ENCODE measurements at regions not wholly inside any gene's neighbourhood (a gene's known extent, or its start where the extent isn't known, plus 50 kb on each side); places are given as distances from the start of the nearest gene placed in this dataset.

DNA sequence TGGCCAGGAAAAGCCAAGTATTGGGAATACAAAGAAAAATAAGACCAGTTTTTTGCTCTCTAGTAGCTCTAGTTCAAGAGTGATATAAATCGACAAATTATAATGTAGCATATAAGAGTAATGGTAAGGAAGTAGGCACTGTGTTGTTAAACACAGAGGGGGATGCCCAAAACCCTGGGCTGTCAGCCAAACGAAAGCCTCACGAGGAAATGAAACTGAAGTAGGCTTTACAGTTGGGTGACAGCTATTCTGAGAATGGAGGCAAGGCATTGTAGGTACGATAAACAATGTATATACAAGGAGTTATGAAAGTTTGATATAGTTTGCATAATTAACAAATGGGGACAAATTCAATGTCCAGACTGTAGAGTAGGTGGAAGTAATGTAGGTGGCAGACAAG is 176.4 kb downstream of the FAM181B start:
- no peak for TF ChIP-seq YY1 (IDR thresholded peaks at IDR 0.05; ENCODE audit: low read depth)
- TF ChIP-seq REST (IDR thresholded peaks at IDR 0.05; ENCODE audit: low read depth), result no peak
- no peak for TF ChIP-seq CREB1 (IDR thresholded peaks at IDR 0.05; ENCODE audit: low read depth)
- TF ChIP-seq TAF1 (IDR thresholded peaks at IDR 0.05; ENCODE audit: low read depth), result no peak
- TF ChIP-seq, protein P1, sequence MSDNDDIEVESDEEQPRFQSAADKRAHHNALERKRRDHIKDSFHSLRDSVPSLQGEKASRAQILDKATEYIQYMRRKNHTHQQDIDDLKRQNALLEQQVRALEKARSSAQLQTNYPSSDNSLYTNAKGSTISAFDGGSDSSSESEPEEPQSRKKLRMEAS (IDR thresholded peaks at IDR 0.05), result no peak
- no peak for TF ChIP-seq RAD21 (IDR thresholded peaks at IDR 0.05; ENCODE audit: low read depth)
- TF ChIP-seq TCF12 (IDR thresholded peaks at IDR 0.05; ENCODE audit: low read depth), result no peak
- TF ChIP-seq CEBPB (IDR thresholded peaks at IDR 0.05), result no peak
- TF ChIP-seq TEAD4 (IDR thresholded peaks at IDR 0.05), result no peak
- TF ChIP-seq ZBTB7A (IDR thresholded peaks at IDR 0.05; ENCODE audit: low read depth), result no peak
- TF ChIP-seq EP300 (IDR thresholded peaks at IDR 0.05; ENCODE audit: borderline replicate concordance), result no peak
- no peak for TF ChIP-seq FOXM1 (IDR thresholded peaks at IDR 0.05; ENCODE audit: borderline replicate concordance, low read depth)
- TF ChIP-seq, protein P2, sequence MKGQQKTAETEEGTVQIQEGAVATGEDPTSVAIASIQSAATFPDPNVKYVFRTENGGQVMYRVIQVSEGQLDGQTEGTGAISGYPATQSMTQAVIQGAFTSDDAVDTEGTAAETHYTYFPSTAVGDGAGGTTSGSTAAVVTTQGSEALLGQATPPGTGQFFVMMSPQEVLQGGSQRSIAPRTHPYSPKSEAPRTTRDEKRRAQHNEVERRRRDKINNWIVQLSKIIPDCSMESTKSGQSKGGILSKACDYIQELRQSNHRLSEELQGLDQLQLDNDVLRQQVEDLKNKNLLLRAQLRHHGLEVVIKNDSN (IDR thresholded peaks at IDR 0.05), result no peak
- TF ChIP-seq NFIC (IDR thresholded peaks at IDR 0.05), result no peak

All from Ishikawa (cell line).